ENCODE measurements at regions not wholly inside any gene's neighbourhood (a gene's known extent, or its start where the extent isn't known, plus 50 kb on each side); places are given as distances from the start of the nearest gene placed in this dataset.

GRCh38 chrX:46262304-46262703 lies 282.9 kb downstream of the ZNF674 start (continued):
- TF ChIP-seq HES2 (IDR thresholded peaks at IDR 0.05) (no peak), ZFP36 (IDR thresholded peaks at IDR 0.05; ENCODE audit: borderline replicate concordance, partially characterized antibody) (no peak)
- TF ChIP-seq, protein P1, sequence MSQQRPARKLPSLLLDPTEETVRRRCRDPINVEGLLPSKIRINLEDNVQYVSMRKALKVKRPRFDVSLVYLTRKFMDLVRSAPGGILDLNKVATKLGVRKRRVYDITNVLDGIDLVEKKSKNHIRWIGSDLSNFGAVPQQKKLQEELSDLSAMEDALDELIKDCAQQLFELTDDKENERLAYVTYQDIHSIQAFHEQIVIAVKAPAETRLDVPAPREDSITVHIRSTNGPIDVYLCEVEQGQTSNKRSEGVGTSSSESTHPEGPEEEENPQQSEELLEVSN (IDR thresholded peaks at IDR 0.05; ENCODE audit: borderline replicate concordance, low read depth): no peak

DNA sequence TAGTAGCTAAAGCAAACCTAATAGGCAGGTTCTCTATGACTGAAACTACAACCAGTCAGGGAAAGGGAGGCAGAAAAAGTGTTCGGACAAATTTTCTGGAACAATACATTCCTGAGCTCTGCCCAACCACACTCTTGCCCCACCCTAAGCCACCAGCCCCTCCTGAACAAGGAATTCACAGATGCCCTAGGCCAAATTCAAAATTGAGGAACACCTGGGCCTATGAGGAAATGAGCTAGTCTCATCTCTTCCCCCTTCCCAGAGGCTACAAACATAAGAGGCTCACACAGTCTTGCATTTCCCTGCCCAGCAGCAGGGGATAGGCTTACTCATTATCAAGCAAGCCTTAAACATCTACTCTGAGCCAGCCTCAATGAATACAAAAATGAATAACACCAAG lies 284.7 kb downstream of the ZNF674 start:
- ChIA-PET POLR2A (no interaction called here), CTCF (interaction anchor here (1.3 kb wide), 1 partner anchor 9 kb away, joined by 4 read pairs; no protein-coding TSS in a partner anchor)
- WGBS (ENCODE audit: missing lambda C conversion rate): 85% methylated on average over 1 of the region's 1 CpG
- Histone ChIP-seq H3K4me1 (peaks cover 6% of the 10 kb centered on the region; the same call in 2 of the 3 replicates), H3K27ac (peak overlapping the region in 1 of 2 experiments; percentile 62; a peak in 4 of 6 replicates), H3K4me3 (no peak overlapping the region), H3K4me2 (no peak overlapping the region), H3K9me3 (no peaks in the 10 kb centered on the region)
- DNase-seq (ENCODE audit: low read depth in 1 of 2, low spot score in 1 of 2) (no peak), ATAC-seq (no peak), FAIRE-seq (no peak)
- TF ChIP-seq, protein P2, sequence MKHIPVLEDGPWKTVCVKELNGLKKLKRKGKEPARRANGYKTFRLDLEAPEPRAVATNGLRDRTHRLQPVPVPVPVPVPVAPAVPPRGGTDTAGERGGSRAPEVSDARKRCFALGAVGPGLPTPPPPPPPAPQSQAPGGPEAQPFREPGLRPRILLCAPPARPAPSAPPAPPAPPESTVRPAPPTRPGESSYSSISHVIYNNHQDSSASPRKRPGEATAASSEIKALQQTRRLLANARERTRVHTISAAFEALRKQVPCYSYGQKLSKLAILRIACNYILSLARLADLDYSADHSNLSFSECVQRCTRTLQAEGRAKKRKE (CRISPR knock-in tag; IDR thresholded peaks at IDR 0.05; ENCODE audit: low read depth): no peak
- TF ChIP-seq, protein P3, sequence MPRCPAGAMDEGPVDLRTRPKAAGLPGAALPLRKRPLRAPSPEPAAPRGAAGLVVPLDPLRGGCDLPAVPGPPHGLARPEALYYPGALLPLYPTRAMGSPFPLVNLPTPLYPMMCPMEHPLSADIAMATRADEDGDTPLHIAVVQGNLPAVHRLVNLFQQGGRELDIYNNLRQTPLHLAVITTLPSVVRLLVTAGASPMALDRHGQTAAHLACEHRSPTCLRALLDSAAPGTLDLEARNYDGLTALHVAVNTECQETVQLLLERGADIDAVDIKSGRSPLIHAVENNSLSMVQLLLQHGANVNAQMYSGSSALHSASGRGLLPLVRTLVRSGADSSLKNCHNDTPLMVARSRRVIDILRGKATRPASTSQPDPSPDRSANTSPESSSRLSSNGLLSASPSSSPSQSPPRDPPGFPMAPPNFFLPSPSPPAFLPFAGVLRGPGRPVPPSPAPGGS (IDR thresholded peaks at IDR 0.05): no peak
- TF ChIP-seq HEYL (CRISPR knock-in tag; IDR thresholded peaks at IDR 0.05) (no peak), ESRRA (IDR thresholded peaks at IDR 0.05; ENCODE audit: borderline replicate concordance, low read length) (no peak), HOXA7 (CRISPR knock-in tag; IDR thresholded peaks at IDR 0.05) (no peak), CBX8 (IDR thresholded peaks at IDR 0.05) (no peak), RARB (CRISPR knock-in tag; IDR thresholded peaks at IDR 0.05) (no peak), FOSB (CRISPR knock-in tag; IDR thresholded peaks at IDR 0.05) (no peak), BHLHE40 (IDR thresholded peaks at IDR 0.05; ENCODE audit: low read depth, low read length) (no peak), HOXB5 (CRISPR knock-in tag; IDR thresholded peaks at IDR 0.05) (no peak), HDAC2 (IDR thresholded peaks at IDR 0.05) (no peak), POLR2A (IDR thresholded peaks at IDR 0.05; ENCODE audit: low read length) (no peak), JUN (IDR thresholded peaks at IDR 0.05) (no peak)
- TF ChIP-seq, protein P4, sequence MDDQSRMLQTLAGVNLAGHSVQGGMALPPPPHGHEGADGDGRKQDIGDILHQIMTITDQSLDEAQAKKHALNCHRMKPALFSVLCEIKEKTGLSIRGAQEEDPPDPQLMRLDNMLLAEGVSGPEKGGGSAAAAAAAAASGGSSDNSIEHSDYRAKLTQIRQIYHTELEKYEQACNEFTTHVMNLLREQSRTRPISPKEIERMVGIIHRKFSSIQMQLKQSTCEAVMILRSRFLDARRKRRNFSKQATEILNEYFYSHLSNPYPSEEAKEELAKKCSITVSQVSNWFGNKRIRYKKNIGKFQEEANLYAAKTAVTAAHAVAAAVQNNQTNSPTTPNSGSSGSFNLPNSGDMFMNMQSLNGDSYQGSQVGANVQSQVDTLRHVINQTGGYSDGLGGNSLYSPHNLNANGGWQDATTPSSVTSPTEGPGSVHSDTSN (IDR thresholded peaks at IDR 0.05): no peak

DNA sequence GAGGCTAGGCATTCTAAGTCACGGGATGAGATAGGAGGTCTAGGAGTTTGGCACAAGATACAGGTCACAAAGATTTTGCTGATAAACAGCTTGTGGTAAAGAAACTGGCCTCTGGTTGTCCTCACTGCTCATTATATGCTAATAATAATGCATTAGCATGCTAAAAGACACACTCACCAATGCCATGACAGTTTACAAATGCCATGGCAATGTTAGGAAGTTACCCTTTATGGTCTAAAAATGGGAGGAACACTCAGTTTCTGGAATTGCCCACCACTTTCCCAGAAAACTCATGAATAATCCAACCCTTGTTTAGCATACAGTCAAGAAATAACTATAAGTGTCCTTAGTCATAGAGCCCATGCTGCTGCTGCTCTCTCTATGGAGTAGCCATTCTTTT lies 286.9 kb downstream of the ZNF674 start:
- no peak for TF ChIP-seq BHLHE40 (IDR thresholded peaks at IDR 0.05; ENCODE audit: low read depth, low read length)
- no peak for TF ChIP-seq ZFP36 (IDR thresholded peaks at IDR 0.05; ENCODE audit: borderline replicate concordance, partially characterized antibody)
- no peak for TF ChIP-seq RFX5 (IDR thresholded peaks at IDR 0.05)
- TF ChIP-seq, protein P1 (IDR thresholded peaks at IDR 0.05; ENCODE audit: borderline replicate concordance, low read depth): no peak
- no peak for TF ChIP-seq ZC3H11A (IDR thresholded peaks at IDR 0.05)
- TF ChIP-seq CBX8 (IDR thresholded peaks at IDR 0.05): no peak
- no peak for TF ChIP-seq RNF2 (IDR thresholded peaks at IDR 0.05; ENCODE audit: borderline replicate concordance, low read depth)
- DNase-seq (ENCODE audit: low read depth in 1 of 2, low spot score in 1 of 2) (no peak), ATAC-seq (no peak), FAIRE-seq (peak; percentile 98)
- H3K4me3 ChIP-seq: no peak overlapping the region
- H3K4me2 ChIP-seq: no peak overlapping the region
- POLR2A ChIA-PET: no interaction called here
- peaks cover 6% of the 10 kb centered on the region; the same call in 2 of the 3 replicates for H3K4me1 ChIP-seq
- no peak overlapping the region; a peak in 1 of 6 replicates for H3K27ac ChIP-seq
- CTCF ChIA-PET: interaction anchor here (1.2 kb wide), 1 partner anchor 11 kb away, joined by 3 read pairs; no protein-coding TSS in a partner anchor
- WGBS (ENCODE audit: missing lambda C conversion rate): 77% methylated on average over 1 of the region's 1 CpG
- no peaks in the 10 kb centered on the region for H3K9me3 ChIP-seq
